Central memory CD4-positive, alpha-beta T cell (primary cell): ENCODE measurements at regions not wholly inside any gene's neighbourhood (a gene's known extent, or its start where the extent isn't known, plus 50 kb on each side); places are given as distances from the start of the nearest gene placed in this dataset.

Experiments used
- DNase-seq: peaks from one replicate; pipeline ENCODE4 v3.0.0; 2022

- no peak for DNase-seq
Observed at GRCh38 chr10:42952931-42953683, 123.8 kb upstream of the RET start.

GRCh38 chr10:42953684-42954674, 122.9 kb upstream of the RET start:
- no peak for DNase-seq

- DNase-seq: no peak
Observed at GRCh38 chr10:42954766-42955492, 121.9 kb upstream of the RET start.

- no peak for DNase-seq
Observed at GRCh38 chr10:42955493-42955889, 121.4 kb upstream of the RET start.

GRCh38 chr10:42956045-42956444, 120.8 kb upstream of the RET start:
- no peak for DNase-seq

- no peak for DNase-seq
Observed at GRCh38 chr10:42958142-42958868, 118.6 kb upstream of the RET start.

- DNase-seq: no peak
Observed at GRCh38 chr10:42959833-42960232, 117.0 kb upstream of the RET start.

GRCh38 chr10:42960491-42960990, 116.3 kb upstream of the RET start:
- DNase-seq: no peak

- DNase-seq: no peak
Observed at GRCh38 chr10:42960991-42961795, 115.7 kb upstream of the RET start.

GRCh38 chr10:42961796-42962109, 115.1 kb upstream of the RET start:
- DNase-seq: no peak

GRCh38 chr10:42962110-42962901, 114.6 kb upstream of the RET start:
- DNase-seq: no peak

- no peak for DNase-seq
Observed at GRCh38 chr10:42962902-42963231, 114.0 kb upstream of the RET start.

GRCh38 chr10:42963312-42963711, 113.6 kb upstream of the RET start:
- no peak for DNase-seq

GRCh38 chr10:42969147-42969546, 107.7 kb upstream of the RET start:
- no peak for DNase-seq

- DNase-seq: no peak
Observed at GRCh38 chr10:42969909-42970308, 107.0 kb upstream of the RET start.

GRCh38 chr10:42970451-42971250, 106.2 kb upstream of the RET start:
- no peak for DNase-seq

GRCh38 chr10:42971251-42971599, 105.6 kb upstream of the RET start:
- no peak for DNase-seq

- DNase-seq: no peak
Observed at GRCh38 chr10:42972946-42973345, 103.9 kb upstream of the RET start.

- no peak for DNase-seq
Observed at GRCh38 chr10:42973411-42973810, 103.5 kb upstream of the RET start.
